ENCODE measurements at regions not wholly inside any gene's neighbourhood (a gene's known extent, or its start where the extent isn't known, plus 50 kb on each side); places are given as distances from the start of the nearest gene placed in this dataset.

- no peaks in the 10 kb centered on the region for H3K27me3 ChIP-seq (replicated peaks; ENCODE audit: control insufficient read depth, insufficient read depth, low read length)
- no peak overlapping the region for H3K27ac Mint-ChIP-seq (ENCODE audit: unreplicated experiment)
- no peaks in the 10 kb centered on the region for H3K9me3 Mint-ChIP-seq (ENCODE audit: unreplicated experiment)
- no peak for TF ChIP-seq CTCF (IDR thresholded peaks at IDR 0.05; ENCODE audit: insufficient read depth in 1 of 2, low read depth in 1 of 2, low read length in 1 of 2, severe bottlenecking in 1 of 2, unreplicated experiment in 1 of 2)
- POLR2A ChIA-PET: no interaction called here
- CTCF ChIA-PET: no interaction called here
- BruUV-seq (replicated peaks): no TSS peak
- H3K36me3 ChIP-seq (ENCODE audit: control insufficient read depth, insufficient read depth, low read length): no peaks in the 10 kb centered on the region
- no peak overlapping the region for H3K4me3 ChIP-seq (ENCODE audit: low read depth, low read length)
- no peaks in the 10 kb centered on the region for H3K9me3 ChIP-seq
- no peaks in the 10 kb centered on the region for H3K4me1 Mint-ChIP-seq (ENCODE audit: low read depth, unreplicated experiment)
- H3K36me3 Mint-ChIP-seq (ENCODE audit: insufficient read depth, unreplicated experiment): no peaks in the 10 kb centered on the region
- DNase-seq: no peak
- intact Hi-C loops (cut with micrococcal nuclease; ENCODE audit: unreplicated experiment): no loop called here
- H3K4me3 Mint-ChIP-seq (ENCODE audit: unreplicated experiment): no peak overlapping the region
- peaks cover 26% of the 10 kb centered on the region for H3K27me3 Mint-ChIP-seq (ENCODE audit: insufficient read depth, unreplicated experiment)
- no peaks in the 10 kb centered on the region for H3K4me1 ChIP-seq
Measured at GRCh38 chr15:91422797-91423196, 322.7 kb downstream of the SV2B start.

- POLR2A ChIA-PET: no interaction called here
- Mint-ChIP-seq H3K27me3 (ENCODE audit: insufficient read depth, unreplicated experiment) (peaks cover 21% of the 10 kb centered on the region), H3K4me3 (ENCODE audit: unreplicated experiment) (no peak overlapping the region), H3K4me1 (ENCODE audit: low read depth, unreplicated experiment) (no peaks in the 10 kb centered on the region), H3K36me3 (ENCODE audit: insufficient read depth, unreplicated experiment) (no peaks in the 10 kb centered on the region), H3K9me3 (ENCODE audit: unreplicated experiment) (no peaks in the 10 kb centered on the region), H3K27ac (ENCODE audit: unreplicated experiment) (no peak overlapping the region)
- TF ChIP-seq CTCF (IDR thresholded peaks at IDR 0.05; ENCODE audit: insufficient read depth in 1 of 2, low read depth in 1 of 2, low read length in 1 of 2, severe bottlenecking in 1 of 2, unreplicated experiment in 1 of 2): no peak
- Histone ChIP-seq H3K27me3 (replicated peaks; ENCODE audit: control insufficient read depth, insufficient read depth, low read length) (no peaks in the 10 kb centered on the region), H3K36me3 (ENCODE audit: control insufficient read depth, insufficient read depth, low read length) (no peaks in the 10 kb centered on the region), H3K4me3 (ENCODE audit: low read depth, low read length) (no peak overlapping the region), H3K9me3 (no peaks in the 10 kb centered on the region), H3K4me1 (no peaks in the 10 kb centered on the region)
- intact Hi-C loops (cut with micrococcal nuclease; ENCODE audit: unreplicated experiment): no loop called here
- CTCF ChIA-PET: no interaction called here
- no TSS peak for BruUV-seq (replicated peaks)
- DNase-seq: no peak
Measured at GRCh38 chr15:91424001-91424400, 323.9 kb downstream of the SV2B start.

- Mint-ChIP-seq H3K27me3 (ENCODE audit: insufficient read depth, unreplicated experiment) (peaks cover 16% of the 10 kb centered on the region), H3K27ac (ENCODE audit: unreplicated experiment) (no peak overlapping the region), H3K36me3 (ENCODE audit: insufficient read depth, unreplicated experiment) (no peaks in the 10 kb centered on the region), H3K9me3 (ENCODE audit: unreplicated experiment) (no peaks in the 10 kb centered on the region), H3K4me3 (ENCODE audit: unreplicated experiment) (no peak overlapping the region), H3K4me1 (ENCODE audit: low read depth, unreplicated experiment) (no peaks in the 10 kb centered on the region)
- Histone ChIP-seq H3K36me3 (ENCODE audit: control insufficient read depth, insufficient read depth, low read length) (no peaks in the 10 kb centered on the region), H3K9me3 (no peaks in the 10 kb centered on the region), H3K27me3 (replicated peaks; ENCODE audit: control insufficient read depth, insufficient read depth, low read length) (no peaks in the 10 kb centered on the region), H3K4me1 (no peaks in the 10 kb centered on the region), H3K4me3 (ENCODE audit: low read depth, low read length) (no peak overlapping the region)
- CTCF ChIA-PET: no interaction called here
- no TSS peak for BruUV-seq (replicated peaks)
- DNase-seq: no peak
- POLR2A ChIA-PET: no interaction called here
- intact Hi-C loops (cut with micrococcal nuclease; ENCODE audit: unreplicated experiment): no loop called here
- no peak for TF ChIP-seq CTCF (IDR thresholded peaks at IDR 0.05; ENCODE audit: insufficient read depth in 1 of 2, low read depth in 1 of 2, low read length in 1 of 2, severe bottlenecking in 1 of 2, unreplicated experiment in 1 of 2)
Measured at GRCh38 chr15:91426412-91426811, 326.4 kb downstream of the SV2B start.
